Ovary (tissue), 3 donors: ENCODE measurements at regions not wholly inside any gene's neighbourhood (a gene's known extent, or its start where the extent isn't known, plus 50 kb on each side); places are given as distances from the start of the nearest gene placed in this dataset.
"Not testable (repeated sequence)": the region's sequence is repeated elsewhere in the genome, so short reads cannot be mapped to it uniquely, and the experiment has no call there.

Experiments used
- EP300 ChIP-seq: sonication (generic); formaldehyde crosslinking; IDR thresholded peaks from one replicate; pipeline ENCODE4 v1.6.1; 2017; ENCODE audit warnings: antibody characterized with exemption
- POLR2A ChIP-seq: fragments of 450-650 bp; IDR thresholded peaks from one replicate; pipeline ENCODE4 v1.6.1; 2017; ENCODE audit warnings: antibody characterized with exemption, mild to moderate bottlenecking, moderate library complexity
- TF ChIP-seq, protein P1 (sequence below), 3 donors: fragments of 450-650 bp in 2 of 3; fragments of 200-600 bp in 1 of 3; IDR thresholded peaks; one replicate each; pipeline versions ENCODE4 v1.5.1 to v1.8.0; 2016 to 2022; ENCODE audit warnings: antibody characterized with exemption in 3 of 3, mild to moderate bottlenecking in 1 of 3
- donor health status: DM: no; HTN: no; CAD: no.

DNA sequence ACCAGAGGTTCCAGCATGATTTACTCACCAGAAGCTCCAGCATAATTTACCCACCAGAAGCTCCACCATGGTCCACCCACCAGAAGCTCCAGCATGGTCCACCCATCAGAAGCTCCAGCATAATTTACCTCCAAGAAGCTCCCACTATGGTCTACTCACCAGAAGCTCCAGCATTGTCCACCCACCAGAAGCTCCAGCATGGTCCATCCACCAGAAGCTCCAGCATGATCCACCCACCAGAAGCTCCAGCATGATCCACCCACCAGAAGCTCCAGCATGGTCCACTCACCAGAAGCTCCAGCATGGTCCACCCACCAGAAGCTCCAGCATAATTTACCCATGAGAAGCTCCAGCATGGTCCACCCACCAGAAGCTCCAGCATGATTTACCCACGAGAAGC, 4490.7 kb upstream of the OR11H1 start:
- TF ChIP-seq, protein P1, sequence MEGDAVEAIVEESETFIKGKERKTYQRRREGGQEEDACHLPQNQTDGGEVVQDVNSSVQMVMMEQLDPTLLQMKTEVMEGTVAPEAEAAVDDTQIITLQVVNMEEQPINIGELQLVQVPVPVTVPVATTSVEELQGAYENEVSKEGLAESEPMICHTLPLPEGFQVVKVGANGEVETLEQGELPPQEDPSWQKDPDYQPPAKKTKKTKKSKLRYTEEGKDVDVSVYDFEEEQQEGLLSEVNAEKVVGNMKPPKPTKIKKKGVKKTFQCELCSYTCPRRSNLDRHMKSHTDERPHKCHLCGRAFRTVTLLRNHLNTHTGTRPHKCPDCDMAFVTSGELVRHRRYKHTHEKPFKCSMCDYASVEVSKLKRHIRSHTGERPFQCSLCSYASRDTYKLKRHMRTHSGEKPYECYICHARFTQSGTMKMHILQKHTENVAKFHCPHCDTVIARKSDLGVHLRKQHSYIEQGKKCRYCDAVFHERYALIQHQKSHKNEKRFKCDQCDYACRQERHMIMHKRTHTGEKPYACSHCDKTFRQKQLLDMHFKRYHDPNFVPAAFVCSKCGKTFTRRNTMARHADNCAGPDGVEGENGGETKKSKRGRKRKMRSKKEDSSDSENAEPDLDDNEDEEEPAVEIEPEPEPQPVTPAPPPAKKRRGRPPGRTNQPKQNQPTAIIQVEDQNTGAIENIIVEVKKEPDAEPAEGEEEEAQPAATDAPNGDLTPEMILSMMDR (IDR thresholded peaks at IDR 0.05): not testable (repeated sequence)
- TF ChIP-seq POLR2A, EP300: not testable (repeated sequence)
